ENCODE measurements at regions not wholly inside any gene's neighbourhood (a gene's known extent, or its start where the extent isn't known, plus 50 kb on each side); places are given as distances from the start of the nearest gene placed in this dataset.

- no peak for DNase-seq (ENCODE audit: low spot score)
Observed at GRCh38 chr2:123928358-123928757, 96.7 kb upstream of the CNTNAP5 start.

- no peak for DNase-seq (ENCODE audit: low spot score)
Observed at GRCh38 chr2:123935405-123935804, 89.7 kb upstream of the CNTNAP5 start.

DNA sequence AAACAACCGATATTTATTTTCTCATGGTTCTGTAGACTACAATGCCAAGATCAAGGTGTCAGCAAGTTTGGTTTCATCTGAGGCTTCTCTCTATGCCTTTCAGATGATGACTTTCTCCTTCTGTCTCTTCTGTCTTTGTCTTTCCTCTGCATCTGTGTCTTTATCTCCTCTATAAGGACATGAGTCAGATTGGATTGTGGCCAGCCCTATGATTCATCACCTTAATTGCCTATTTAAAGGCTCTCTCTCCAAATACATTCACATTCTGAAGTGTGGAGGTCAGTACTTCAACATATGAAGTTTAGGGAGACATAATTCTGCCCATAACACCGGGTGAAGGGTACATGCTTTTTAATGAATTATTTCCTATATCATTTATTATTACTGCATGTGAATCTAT is 71.2 kb upstream of the CNTNAP5 start:
- DNase-seq (ENCODE audit: low spot score) = no peak

GRCh38 chr2:123958011-123958410 is 67.1 kb upstream of the CNTNAP5 start:
- no peak for DNase-seq (ENCODE audit: low spot score)

DNA sequence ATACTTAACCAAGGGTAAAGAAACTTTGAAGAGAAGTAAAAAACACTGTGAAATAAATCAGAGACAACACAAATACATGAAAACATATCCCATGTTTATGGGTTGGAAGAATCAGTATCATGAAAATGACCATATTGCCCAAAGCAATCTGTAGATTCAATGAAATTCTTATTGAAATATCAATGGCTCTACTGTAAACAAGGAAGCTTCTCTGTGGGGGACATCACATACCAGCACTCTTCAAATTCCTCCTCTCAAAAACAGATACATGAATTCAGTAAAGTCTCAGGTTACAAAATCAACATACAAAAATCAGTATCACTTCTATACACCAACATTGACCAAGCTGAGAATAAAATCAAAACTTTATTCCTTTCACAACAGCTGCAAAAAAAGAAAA is 63.5 kb upstream of the CNTNAP5 start:
- DNase-seq (ENCODE audit: low spot score) = no peak

GRCh38 chr2:123971564-123972318 is 53.3 kb upstream of the CNTNAP5 start:
- DNase-seq (ENCODE audit: low spot score) = no peak
